Smooth muscle cell (in vitro differentiated cells): ENCODE measurements at regions not wholly inside any gene's neighbourhood (a gene's known extent, or its start where the extent isn't known, plus 50 kb on each side); places are given as distances from the start of the nearest gene placed in this dataset.

ENCODE experiments used
- DNase-seq: peaks from one replicate; lab custom pipeline; 2025; ENCODE audit not compliant: unreplicated experiment; lab: John Stamatoyannopoulos, UW
- H2AFZ ChIP-seq: fragments of 200-600 bp; sonication (generic); 2 replicates; pipeline ENCODE4 v1.6.0; 2016; ENCODE audit warnings: antibody characterized with exemption, low read depth, mild to moderate bottlenecking
- H3F3A ChIP-seq: fragments of 200-600 bp; sonication (generic); 2 replicates; pipeline ENCODE4 v1.6.0; 2017; ENCODE audit warnings: antibody characterized with exemption, low read depth
- H3K27ac ChIP-seq: fragments of 200-600 bp; sonication (generic); 2 replicates; pipeline ENCODE4 v1.5.1; 2016; ENCODE audit warnings: low read depth, mild to moderate bottlenecking
- H3K27me3 ChIP-seq: fragments of 200-600 bp; sonication (generic); 2 replicates; pipeline ENCODE4 v1.6.1; 2016; ENCODE audit warnings: low read depth, mild to moderate bottlenecking
- H3K36me3 ChIP-seq: fragments of 200-600 bp; sonication (generic); 2 replicates; pipeline ENCODE4 v1.5.1; 2016; ENCODE audit warnings: low read depth
- H3K4me1 ChIP-seq: fragments of 200-600 bp; sonication (generic); 2 replicates; pipeline ENCODE4 v1.5.1; 2016; ENCODE audit warnings: low read depth
- H3K4me2 ChIP-seq: fragments of 200-600 bp; sonication (generic); 2 replicates; pipeline ENCODE4 v1.6.0; 2016; ENCODE audit warnings: mild to moderate bottlenecking
- H3K4me3 ChIP-seq: fragments of 200-600 bp; sonication (generic); 2 replicates; pipeline ENCODE4 v1.5.1; 2016; ENCODE audit warnings: mild to moderate bottlenecking
- H3K79me2 ChIP-seq: fragments of 200-600 bp; sonication (generic); 2 replicates; pipeline ENCODE4 v1.6.0; 2016; ENCODE audit warnings: low read depth, mild to moderate bottlenecking
- H3K9ac ChIP-seq: fragments of 200-600 bp; sonication (generic); 2 replicates; pipeline ENCODE4 v1.6.0; 2016; ENCODE audit warnings: low read depth
- H3K9me3 ChIP-seq: fragments of 200-600 bp; sonication (generic); replicated peaks from 2 replicates; pipeline ENCODE4 v1.5.1; 2016; ENCODE audit warnings: low read depth
- H4K20me1 ChIP-seq: fragments of 200-600 bp; sonication (generic); 2 replicates; pipeline ENCODE4 v1.6.0; 2016; ENCODE audit warnings: low read depth
- CTCF ChIP-seq: fragments of 200-600 bp; sonication (generic); IDR thresholded peaks from 2 replicates; pipeline ENCODE4 v1.5.1; 2017; ENCODE audit warnings: borderline replicate concordance, mild to moderate bottlenecking, antibody characterized with exemption; ENCODE audit not compliant: insufficient read depth, poor library complexity, severe bottlenecking
- WGBS: methylation state at CpG from one replicate; pipeline ENCODE4 v1.1.7; 2016; ENCODE audit warnings: low lambda C conversion rate; 5-methylcytosine and 5-hydroxymethylcytosine counted together

GRCh38 chr1:20405893-20406604, 80.0 kb downstream of the CAMK2N1 start:
- Histone ChIP-seq H2AFZ (peak overlapping the region; percentile 21), H3K27ac (no peak overlapping the region)
- DNase-seq, result no peak

GRCh38 chr1:20405051-20405754, 80.8 kb downstream of the CAMK2N1 start:
- Histone ChIP-seq H3K9ac (no peak overlapping the region), H3K9me3 (no peaks in the 10 kb centered on the region), H3F3A (no peaks in the 10 kb centered on the region), H3K4me1 (peaks cover 6% of the 10 kb centered on the region), H3K4me2 (no peak overlapping the region), H4K20me1 (no peaks in the 10 kb centered on the region), H3K4me3 (no peak overlapping the region), H2AFZ (no peak overlapping the region), H3K27me3 (peaks cover 43% of the 10 kb centered on the region), H3K27ac (no peak overlapping the region), H3K36me3 (no peaks in the 10 kb centered on the region), H3K79me2 (no peaks in the 10 kb centered on the region)
- no peak for DNase-seq
- WGBS, result 84% methylated on average over 13 of the region's 13 CpGs
- no peak for TF ChIP-seq CTCF

More at GRCh38 chr1:20405893-20406604, 80.0 kb downstream of the CAMK2N1 start:
- H3K4me3 ChIP-seq, result no peak overlapping the region
- no peak overlapping the region for H3K9ac ChIP-seq
- H3F3A ChIP-seq, result no peaks in the 10 kb centered on the region
- H4K20me1 ChIP-seq, result no peaks in the 10 kb centered on the region
- no peaks in the 10 kb centered on the region for H3K79me2 ChIP-seq
- no peaks in the 10 kb centered on the region for H3K9me3 ChIP-seq
- H3K27me3 ChIP-seq, result peaks cover 43% of the 10 kb centered on the region
- peak overlapping the region; percentile 39 for H3K4me2 ChIP-seq
- H3K36me3 ChIP-seq, result no peaks in the 10 kb centered on the region
- WGBS, result 37% methylated on average over 11 of the region's 11 CpGs
- H3K4me1 ChIP-seq, result peaks cover 6% of the 10 kb centered on the region
- no peak for TF ChIP-seq CTCF
